SH-SY5Y (cell line): ENCODE measurements at regions not wholly inside any gene's neighbourhood (a gene's known extent, or its start where the extent isn't known, plus 50 kb on each side); places are given as distances from the start of the nearest gene placed in this dataset.

ENCODE experiments used
- GATA2 ChIP-seq: IDR thresholded peaks from 2 replicates; pipeline ENCODE4 v1.6.1; 2011; ENCODE audit warnings: mild to moderate bottlenecking, low read depth, low read length
- GATA3 ChIP-seq: IDR thresholded peaks from 2 replicates; pipeline ENCODE4 v1.6.1; 2011; ENCODE audit warnings: low read depth, mild to moderate bottlenecking, low read length, moderate library complexity

- TF ChIP-seq GATA2: no peak
- TF ChIP-seq GATA3: no peak
These were observed 245.0 kb downstream of the ATP23 start for GRCh38 chr12:58186401-58186800.

GRCh38 chr12:58186914-58187313, 245.5 kb downstream of the ATP23 start:
- TF ChIP-seq GATA3 (no peak), GATA2 (no peak)

GRCh38 chr12:58189030-58189429, 247.7 kb downstream of the ATP23 start:
- TF ChIP-seq GATA3 (no peak), GATA2 (no peak)

GRCh38 chr12:58189893-58190292, 248.5 kb downstream of the ATP23 start:
- TF ChIP-seq GATA2 (no peak), GATA3 (no peak)

- TF ChIP-seq GATA2 (no peak), GATA3 (no peak)
These were observed 249.3 kb downstream of the ATP23 start for GRCh38 chr12:58190618-58191017.

GRCh38 chr12:58196971-58197370, 255.6 kb downstream of the ATP23 start:
- TF ChIP-seq GATA3 (no peak), GATA2 (no peak)

- TF ChIP-seq GATA3 (no peak), GATA2 (no peak)
These were observed 261.8 kb downstream of the ATP23 start for GRCh38 chr12:58202933-58203718.

GRCh38 chr12:58204071-58204470, 262.7 kb downstream of the ATP23 start:
- no peak for TF ChIP-seq GATA2
- no peak for TF ChIP-seq GATA3

GRCh38 chr12:58206876-58207275, 265.5 kb downstream of the ATP23 start:
- TF ChIP-seq GATA3: no peak
- no peak for TF ChIP-seq GATA2

- TF ChIP-seq GATA2 (no peak), GATA3 (no peak)
These were observed 269.8 kb downstream of the ATP23 start for GRCh38 chr12:58211211-58211610.

GRCh38 chr12:58217130-58217529, 275.8 kb downstream of the ATP23 start:
- no peak for TF ChIP-seq GATA2
- no peak for TF ChIP-seq GATA3

GRCh38 chr12:58224536-58225105, 283.3 kb downstream of the ATP23 start:
- TF ChIP-seq GATA3: no peak
- TF ChIP-seq GATA2: no peak

GRCh38 chr12:58225203-58225877, 284.0 kb downstream of the ATP23 start:
- no peak for TF ChIP-seq GATA2
- TF ChIP-seq GATA3: no peak

- TF ChIP-seq GATA2: no peak
- no peak for TF ChIP-seq GATA3
These were observed 292.5 kb downstream of the ATP23 start for GRCh38 chr12:58233886-58234285.

- TF ChIP-seq GATA3 (no peak), GATA2 (no peak)
These were observed 297.0 kb downstream of the ATP23 start for GRCh38 chr12:58238411-58238810.

- TF ChIP-seq GATA2 (no peak), GATA3 (no peak)
These were observed 299.7 kb downstream of the ATP23 start for GRCh38 chr12:58241099-58241498.
